Epithelial cell of proximal tubule (primary cell): ENCODE measurements at regions not wholly inside any gene's neighbourhood (a gene's known extent, or its start where the extent isn't known, plus 50 kb on each side); places are given as distances from the start of the nearest gene placed in this dataset.

Experiments
- DNase-seq: peaks from one replicate; pipeline ENCODE4 v3.0.0-alpha.2; 2011; ENCODE audit warnings: low read depth
- H3K4me3 ChIP-seq: 2 replicates; pipeline ENCODE4 v1.5.1; 2011; ENCODE audit warnings: low read depth, mild to moderate bottlenecking, low read length
- TF ChIP-seq, protein P1 (sequence below): conservative IDR thresholded peaks from 2 replicates; pipeline ENCODE4 v1.5.1; 2012; ENCODE audit warnings: low read depth, mild to moderate bottlenecking, low read length

- DNase-seq = no peak
- no peak overlapping the region for H3K4me3 ChIP-seq
- TF ChIP-seq, protein P1, sequence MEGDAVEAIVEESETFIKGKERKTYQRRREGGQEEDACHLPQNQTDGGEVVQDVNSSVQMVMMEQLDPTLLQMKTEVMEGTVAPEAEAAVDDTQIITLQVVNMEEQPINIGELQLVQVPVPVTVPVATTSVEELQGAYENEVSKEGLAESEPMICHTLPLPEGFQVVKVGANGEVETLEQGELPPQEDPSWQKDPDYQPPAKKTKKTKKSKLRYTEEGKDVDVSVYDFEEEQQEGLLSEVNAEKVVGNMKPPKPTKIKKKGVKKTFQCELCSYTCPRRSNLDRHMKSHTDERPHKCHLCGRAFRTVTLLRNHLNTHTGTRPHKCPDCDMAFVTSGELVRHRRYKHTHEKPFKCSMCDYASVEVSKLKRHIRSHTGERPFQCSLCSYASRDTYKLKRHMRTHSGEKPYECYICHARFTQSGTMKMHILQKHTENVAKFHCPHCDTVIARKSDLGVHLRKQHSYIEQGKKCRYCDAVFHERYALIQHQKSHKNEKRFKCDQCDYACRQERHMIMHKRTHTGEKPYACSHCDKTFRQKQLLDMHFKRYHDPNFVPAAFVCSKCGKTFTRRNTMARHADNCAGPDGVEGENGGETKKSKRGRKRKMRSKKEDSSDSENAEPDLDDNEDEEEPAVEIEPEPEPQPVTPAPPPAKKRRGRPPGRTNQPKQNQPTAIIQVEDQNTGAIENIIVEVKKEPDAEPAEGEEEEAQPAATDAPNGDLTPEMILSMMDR = no peak
Measured at GRCh38 chr11:119941636-119942411, 196.1 kb downstream of the TRIM29 start.

GRCh38 chr11:119941171-119941570 lies 196.7 kb downstream of the TRIM29 start:
- H3K4me3 ChIP-seq = no peak overlapping the region
- no peak for DNase-seq
- TF ChIP-seq, protein P1 = no peak

- TF ChIP-seq, protein P1 = no peak
- H3K4me3 ChIP-seq = no peak overlapping the region
- no peak for DNase-seq
Measured at GRCh38 chr11:119940401-119940976, 197.4 kb downstream of the TRIM29 start.

- TF ChIP-seq, protein P1 = no peak
- no peak for DNase-seq
- H3K4me3 ChIP-seq = no peak overlapping the region
Measured at GRCh38 chr11:119937412-119937811, 200.5 kb downstream of the TRIM29 start.

DNA sequence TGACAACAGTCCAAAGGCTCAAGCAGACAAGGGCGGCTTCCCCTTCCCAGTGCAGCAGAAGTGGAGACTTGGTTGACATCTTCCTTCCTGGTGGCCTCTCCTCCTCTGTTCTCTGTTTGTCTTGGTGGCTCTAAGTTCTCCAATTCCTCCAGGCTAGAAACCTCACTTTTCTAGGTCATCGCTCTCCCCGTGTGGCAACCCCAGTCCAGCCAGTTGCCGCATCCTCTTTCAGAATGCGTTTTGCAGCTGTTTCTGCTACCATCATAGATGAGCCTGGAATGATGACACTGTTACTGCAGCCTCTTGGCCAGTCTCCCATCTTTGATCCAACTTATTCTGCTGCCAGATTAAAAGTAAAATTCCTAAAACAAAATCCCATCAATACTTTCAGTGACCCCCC lies 201.5 kb downstream of the TRIM29 start:
- no peak overlapping the region for H3K4me3 ChIP-seq
- TF ChIP-seq, protein P1 = no peak
- DNase-seq = no peak

- DNase-seq = no peak
- H3K4me3 ChIP-seq = no peak overlapping the region
- TF ChIP-seq, protein P1 = no peak
Measured at GRCh38 chr11:119935349-119935925, 202.5 kb downstream of the TRIM29 start.
